AG10803 (cell line): ENCODE measurements at regions not wholly inside any gene's neighbourhood (a gene's known extent, or its start where the extent isn't known, plus 50 kb on each side); places are given as distances from the start of the nearest gene placed in this dataset.

Experiments
- DNase-seq: peaks from one replicate; pipeline ENCODE4 v3.0.0; 2010; ENCODE audit warnings: low read depth
- H3K4me3 ChIP-seq: 2 replicates; pipeline ENCODE4 v1.5.1; 2011; ENCODE audit warnings: mild to moderate bottlenecking, low read length, control low read depth
- CTCF ChIP-seq: conservative IDR thresholded peaks from 2 replicates; pipeline ENCODE4 v1.5.1; 2011; ENCODE audit warnings: mild to moderate bottlenecking, low read length, control low read depth, inconsistent platforms

GRCh38 chr7:38112075-38112474, 66.0 kb upstream of the STARD3NL start:
- no peak overlapping the region for H3K4me3 ChIP-seq
- no peak for DNase-seq
- no peak for TF ChIP-seq CTCF

- no peak for TF ChIP-seq CTCF
- DNase-seq, result no peak
- H3K4me3 ChIP-seq, result no peak overlapping the region
Observed at GRCh38 chr7:38120076-38120475, 58.0 kb upstream of the STARD3NL start.

- no peak for TF ChIP-seq CTCF
Observed at GRCh38 chr7:38122501-38122900, 55.5 kb upstream of the STARD3NL start.

GRCh38 chr7:38123494-38123893, 54.6 kb upstream of the STARD3NL start:
- no peak for TF ChIP-seq CTCF
- DNase-seq, result no peak

More at GRCh38 chr7:38122501-38122900, 55.5 kb upstream of the STARD3NL start:
- H3K4me3 ChIP-seq, result no peak overlapping the region
- DNase-seq, result no peak

GRCh38 chr7:38127216-38128207, 50.5 kb upstream of the STARD3NL start:
- TF ChIP-seq CTCF, result no peak
- no peak overlapping the region for H3K4me3 ChIP-seq
- DNase-seq, result no peak

More at GRCh38 chr7:38123494-38123893, 54.6 kb upstream of the STARD3NL start:
- H3K4me3 ChIP-seq, result no peak overlapping the region
